SU-DHL-6 (cell line): ENCODE measurements at regions not wholly inside any gene's neighbourhood (a gene's known extent, or its start where the extent isn't known, plus 50 kb on each side); places are given as distances from the start of the nearest gene placed in this dataset.

Experiments
- H2AFZ ChIP-seq: fragments of 200-600 bp; sonication (generic); 2 replicates; pipeline ENCODE4 v1.6.1; 2014; ENCODE audit warnings: low read depth, mild to moderate bottlenecking, moderate library complexity, mixed read lengths, antibody characterized with exemption, low read length; ENCODE audit not compliant: severe bottlenecking
- H3F3A ChIP-seq: fragments of 200-600 bp; shearing (Covaris generic); 2 replicates; pipeline ENCODE4 v1.6.0; 2016; ENCODE audit warnings: antibody characterized with exemption, mild to moderate bottlenecking; ENCODE audit not compliant: insufficient read depth
- H3K27ac ChIP-seq: fragments of 200-600 bp; sonication (generic); 2 replicates; pipeline ENCODE4 v1.5.1; 2016; ENCODE audit warnings: low read depth, mild to moderate bottlenecking, low read length, moderate library complexity, mixed read lengths
- H3K27me3 ChIP-seq: fragments of 200-600 bp; sonication (generic), shearing (Covaris generic); 2 replicates; pipeline ENCODE4 v1.6.0; 2014; ENCODE audit warnings: mild to moderate bottlenecking, low read length
- H3K36me3 ChIP-seq: fragments of 200-600 bp; sonication (generic); 2 replicates; pipeline ENCODE4 v1.6.1; 2014; ENCODE audit warnings: mild to moderate bottlenecking, low read length, mixed read lengths
- H3K4me2 ChIP-seq: fragments of 300-600, 200-600 bp; shearing (Covaris generic), sonication (generic); 2 replicates; pipeline ENCODE4 v1.6.0; 2014; ENCODE audit warnings: low read length, low read depth, mild to moderate bottlenecking; ENCODE audit not compliant: poor library complexity, severe bottlenecking
- H3K4me3 ChIP-seq: fragments of 200-600 bp; sonication (generic); 2 replicates; pipeline ENCODE4 v1.5.1; 2014; ENCODE audit warnings: antibody characterized with exemption, low read length, mild to moderate bottlenecking, mixed read lengths; ENCODE audit not compliant: insufficient read depth, poor library complexity, severe bottlenecking
- H3K79me2 ChIP-seq: fragments of 200-600 bp; sonication (generic); 2 replicates; pipeline ENCODE4 v1.6.1; 2014; ENCODE audit warnings: mild to moderate bottlenecking, low read length, moderate library complexity; ENCODE audit not compliant: insufficient read depth
- H3K9ac ChIP-seq: fragments of 200-600 bp; sonication (generic); 2 replicates; pipeline ENCODE4 v1.7.0; 2014; ENCODE audit warnings: mild to moderate bottlenecking, low read length
- H3K9me2 ChIP-seq: fragments of 200-600 bp; sonication (generic); replicated peaks from 2 replicates; pipeline ENCODE4 v1.6.1; 2014; ENCODE audit warnings: low read length; ENCODE audit not compliant: insufficient read depth
- H3K9me3 ChIP-seq: fragments of 200-600 bp; sonication (generic); 2 replicates; pipeline ENCODE4 v1.6.1; 2014; ENCODE audit warnings: low read length, mixed read lengths; ENCODE audit not compliant: insufficient read depth
- H4K20me1 ChIP-seq: fragments of 200-600 bp; sonication (generic); 2 replicates; pipeline ENCODE4 v1.6.1; 2014; ENCODE audit warnings: low read depth, mild to moderate bottlenecking, antibody characterized with exemption, low read length, moderate library complexity, mixed read lengths
- CTCF ChIP-seq: fragments of 200-600 bp; sonication (generic); IDR thresholded peaks from one replicate; pipeline ENCODE4 v1.5.1; 2017; ENCODE audit warnings: antibody characterized with exemption, mild to moderate bottlenecking, low read length, moderate library complexity; ENCODE audit not compliant: insufficient read depth, poor library complexity, severe bottlenecking
- EZH2phosphoT487 ChIP-seq: fragments of 200-600 bp; sonication (generic), shearing (Covaris generic); conservative IDR thresholded peaks from 2 replicates; pipeline ENCODE4 v1.6.1; 2018; ENCODE audit warnings: mild to moderate bottlenecking, antibody characterized with exemption, low read length, moderate library complexity, mixed read lengths

- Histone ChIP-seq H3K9me3 (no peaks in the 10 kb centered on the region), H3K79me2 (no peaks in the 10 kb centered on the region), H3K9me2 (no peaks in the 10 kb centered on the region), H3K9ac (no peak overlapping the region), H3F3A (no peaks in the 10 kb centered on the region), H3K27ac (no peak overlapping the region), H4K20me1 (no peaks in the 10 kb centered on the region), H3K36me3 (no peaks in the 10 kb centered on the region), H3K4me2 (no peak overlapping the region), H3K4me3 (no peak overlapping the region), H2AFZ (no peak overlapping the region), H3K27me3 (no peaks in the 10 kb centered on the region)
- TF ChIP-seq CTCF (no peak), EZH2phosphoT487 (no peak)
Observed at GRCh38 chr7:115676707-115677106, 353.9 kb downstream of the TFEC start.

GRCh38 chr7:115676080-115676479 lies 354.5 kb downstream of the TFEC start:
- Histone ChIP-seq H3K4me3 (no peak overlapping the region), H3K36me3 (no peaks in the 10 kb centered on the region), H3K4me2 (no peak overlapping the region), H3K9me2 (no peaks in the 10 kb centered on the region), H3F3A (no peaks in the 10 kb centered on the region), H3K9me3 (no peaks in the 10 kb centered on the region), H3K9ac (no peak overlapping the region), H4K20me1 (no peaks in the 10 kb centered on the region), H2AFZ (no peak overlapping the region), H3K79me2 (no peaks in the 10 kb centered on the region), H3K27me3 (no peaks in the 10 kb centered on the region), H3K27ac (no peak overlapping the region)
- TF ChIP-seq CTCF: no peak
- TF ChIP-seq EZH2phosphoT487: no peak

- Histone ChIP-seq H3K79me2 (no peaks in the 10 kb centered on the region), H3K27me3 (no peaks in the 10 kb centered on the region), H3K9me3 (no peaks in the 10 kb centered on the region), H2AFZ (no peak overlapping the region), H4K20me1 (no peaks in the 10 kb centered on the region), H3K4me2 (no peak overlapping the region), H3K4me3 (no peak overlapping the region), H3K27ac (no peak overlapping the region), H3F3A (no peaks in the 10 kb centered on the region), H3K9me2 (no peaks in the 10 kb centered on the region), H3K9ac (no peak overlapping the region), H3K36me3 (no peaks in the 10 kb centered on the region)
- TF ChIP-seq CTCF (no peak), EZH2phosphoT487 (no peak)
Observed at GRCh38 chr7:115674467-115675024, 356.0 kb downstream of the TFEC start.
